Suprapubic skin (tissue), 4 donors: ENCODE measurements at regions not wholly inside any gene's neighbourhood (a gene's known extent, or its start where the extent isn't known, plus 50 kb on each side); places are given as distances from the start of the nearest gene placed in this dataset.

Experiments
- DNase-seq, 2 donors: peaks; one replicate each; pipeline ENCODE4 v3.0.0-alpha.2; 2019; ENCODE audit warnings: low spot score in 2 of 2
- H3K27ac ChIP-seq: fragments of 200-600 bp; sonication (generic); one replicate; pipeline ENCODE4 v1.5.1; 2019
- H3K27me3 ChIP-seq: fragments of 200-600 bp; sonication (generic); one replicate; pipeline ENCODE4 v1.5.1; 2019
- H3K36me3 ChIP-seq: fragments of 200-600 bp; sonication (generic); one replicate; pipeline ENCODE4 v1.5.1; 2019
- H3K4me1 ChIP-seq: fragments of 200-600 bp; sonication (generic); one replicate; pipeline ENCODE4 v1.5.1; 2019
- H3K4me3 ChIP-seq: fragments of 200-600 bp; sonication (generic); one replicate; pipeline ENCODE4 v1.5.1; 2019; ENCODE audit warnings: mild to moderate bottlenecking
- H3K9me3 ChIP-seq: fragments of 200-600 bp; sonication (generic); one replicate; pipeline ENCODE4 v1.5.1; 2019
- EP300 ChIP-seq: sonication (generic); formaldehyde crosslinking; IDR thresholded peaks from one replicate; pipeline ENCODE4 v1.6.1; 2017; ENCODE audit warnings: antibody characterized with exemption
- POLR2A ChIP-seq, 2 donors: fragments of 450-650 bp; IDR thresholded peaks; one replicate each; pipeline ENCODE4 v1.6.1; 2017; ENCODE audit warnings: antibody characterized with exemption in 2 of 2, mild to moderate bottlenecking in 2 of 2, moderate library complexity in 2 of 2
- POLR2AphosphoS5 ChIP-seq, 3 donors: sonication (generic); formaldehyde crosslinking; IDR thresholded peaks; one replicate each; pipeline ENCODE4 v1.6.1; 2017; ENCODE audit warnings: antibody characterized with exemption in 3 of 3
- WGBS: methylation state at CpG from one replicate; pipeline ENCODE4 v1.1.5; 2018; 5-methylcytosine and 5-hydroxymethylcytosine counted together
- TF ChIP-seq, protein P1 (sequence below), 2 donors: fragments of 200-600 bp in 1 of 2; fragments of 450-650 bp in 1 of 2; sonication (generic) in 1 of 2; IDR thresholded peaks; one replicate each; pipeline ENCODE4 v1.5.1; 2016 to 2019; ENCODE audit warnings: antibody characterized with exemption in 2 of 2, mild to moderate bottlenecking in 1 of 2, moderate library complexity in 1 of 2

DNA sequence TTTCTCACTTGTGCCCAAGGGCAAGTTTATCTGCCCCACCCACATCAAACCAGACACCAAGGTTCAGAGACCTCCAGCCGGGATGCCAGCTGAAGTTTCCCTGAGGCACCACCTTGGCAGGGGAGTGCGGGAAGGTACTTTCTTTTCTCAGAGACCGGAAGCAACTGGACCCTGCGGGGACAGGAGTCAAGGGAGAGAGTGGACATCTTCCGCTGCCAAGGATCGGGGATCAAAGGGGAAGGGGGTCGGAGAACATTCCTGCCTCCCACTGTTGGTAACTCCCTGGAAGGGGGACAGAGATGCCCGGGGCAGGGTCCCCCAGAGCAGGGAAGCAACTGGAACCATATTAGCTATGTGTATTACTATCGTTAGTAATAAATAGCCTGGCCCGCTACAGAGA lies 161.8 kb downstream of the DICER1 start:
- H3K27ac ChIP-seq = no peak overlapping the region
- no peak for DNase-seq
- no peaks in the 10 kb centered on the region for H3K9me3 ChIP-seq
- H3K4me1 ChIP-seq = no peaks in the 10 kb centered on the region
- 76% methylated on average over 10 of the region's 10 CpGs for WGBS
- H3K4me3 ChIP-seq = no peak overlapping the region
- H3K27me3 ChIP-seq = peaks cover 25% of the 10 kb centered on the region
- TF ChIP-seq POLR2A (IDR thresholded peaks at IDR 0.05) (no peak), EP300 (no peak), POLR2AphosphoS5 (IDR thresholded peaks at IDR 0.05) (no peak)
- TF ChIP-seq, protein P1, sequence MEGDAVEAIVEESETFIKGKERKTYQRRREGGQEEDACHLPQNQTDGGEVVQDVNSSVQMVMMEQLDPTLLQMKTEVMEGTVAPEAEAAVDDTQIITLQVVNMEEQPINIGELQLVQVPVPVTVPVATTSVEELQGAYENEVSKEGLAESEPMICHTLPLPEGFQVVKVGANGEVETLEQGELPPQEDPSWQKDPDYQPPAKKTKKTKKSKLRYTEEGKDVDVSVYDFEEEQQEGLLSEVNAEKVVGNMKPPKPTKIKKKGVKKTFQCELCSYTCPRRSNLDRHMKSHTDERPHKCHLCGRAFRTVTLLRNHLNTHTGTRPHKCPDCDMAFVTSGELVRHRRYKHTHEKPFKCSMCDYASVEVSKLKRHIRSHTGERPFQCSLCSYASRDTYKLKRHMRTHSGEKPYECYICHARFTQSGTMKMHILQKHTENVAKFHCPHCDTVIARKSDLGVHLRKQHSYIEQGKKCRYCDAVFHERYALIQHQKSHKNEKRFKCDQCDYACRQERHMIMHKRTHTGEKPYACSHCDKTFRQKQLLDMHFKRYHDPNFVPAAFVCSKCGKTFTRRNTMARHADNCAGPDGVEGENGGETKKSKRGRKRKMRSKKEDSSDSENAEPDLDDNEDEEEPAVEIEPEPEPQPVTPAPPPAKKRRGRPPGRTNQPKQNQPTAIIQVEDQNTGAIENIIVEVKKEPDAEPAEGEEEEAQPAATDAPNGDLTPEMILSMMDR (IDR thresholded peaks at IDR 0.05) = no peak
- H3K36me3 ChIP-seq = no peaks in the 10 kb centered on the region

DNA sequence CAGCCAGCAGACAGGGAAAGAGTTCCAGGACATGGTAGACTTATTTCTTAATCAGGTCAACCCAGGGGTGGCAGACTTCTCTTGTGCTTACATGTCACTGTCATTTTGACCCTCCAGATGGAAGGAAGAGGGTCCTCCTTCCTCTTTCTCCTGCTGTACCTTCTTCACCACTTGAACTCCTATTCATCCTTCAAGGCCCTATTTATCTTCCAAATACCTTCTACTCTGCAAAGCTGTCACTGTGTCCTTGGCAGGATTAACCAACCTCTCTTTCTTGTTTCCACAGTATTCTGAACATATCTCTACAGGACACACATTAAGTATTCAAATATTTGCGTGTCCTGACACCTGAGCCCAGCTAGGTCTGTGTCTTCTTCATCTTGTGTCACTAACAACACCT lies 163.1 kb downstream of the DICER1 start:
- Histone ChIP-seq H3K27ac (no peak overlapping the region), H3K4me3 (no peak overlapping the region), H3K27me3 (peaks cover 27% of the 10 kb centered on the region), H3K9me3 (no peaks in the 10 kb centered on the region), H3K4me1 (no peaks in the 10 kb centered on the region), H3K36me3 (no peaks in the 10 kb centered on the region)
- 95% methylated on average over 1 of the region's 1 CpG for WGBS
- TF ChIP-seq, protein P1 (IDR thresholded peaks at IDR 0.05) = no peak
- TF ChIP-seq POLR2AphosphoS5 (IDR thresholded peaks at IDR 0.05) = no peak
- TF ChIP-seq EP300 = no peak
- no peak for TF ChIP-seq POLR2A (IDR thresholded peaks at IDR 0.05)
- DNase-seq = no peak

DNA sequence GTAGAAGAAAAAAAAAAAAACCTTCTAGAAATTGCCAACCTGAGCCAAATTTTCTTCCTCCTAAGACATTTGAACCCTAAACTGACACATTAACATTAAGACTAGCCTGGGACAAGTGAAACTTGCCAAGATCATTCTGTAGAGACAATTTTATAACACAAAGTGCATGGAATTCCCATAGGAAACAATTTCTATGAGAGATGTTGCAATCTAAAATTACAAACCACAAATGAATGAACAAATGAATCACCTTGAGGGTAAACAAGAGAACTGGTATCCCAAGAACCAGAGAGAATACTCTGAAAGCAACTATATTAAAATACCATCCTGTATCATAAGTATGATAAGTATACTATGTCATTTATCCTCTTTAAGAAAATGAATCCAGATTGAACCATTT lies 165.3 kb downstream of the DICER1 start:
- Histone ChIP-seq H3K36me3 (no peaks in the 10 kb centered on the region), H3K9me3 (no peaks in the 10 kb centered on the region), H3K4me3 (no peak overlapping the region), H3K4me1 (no peaks in the 10 kb centered on the region), H3K27me3 (peaks cover 21% of the 10 kb centered on the region), H3K27ac (no peak overlapping the region)
- no peak for DNase-seq
- no peak for TF ChIP-seq POLR2A (IDR thresholded peaks at IDR 0.05)

DNA sequence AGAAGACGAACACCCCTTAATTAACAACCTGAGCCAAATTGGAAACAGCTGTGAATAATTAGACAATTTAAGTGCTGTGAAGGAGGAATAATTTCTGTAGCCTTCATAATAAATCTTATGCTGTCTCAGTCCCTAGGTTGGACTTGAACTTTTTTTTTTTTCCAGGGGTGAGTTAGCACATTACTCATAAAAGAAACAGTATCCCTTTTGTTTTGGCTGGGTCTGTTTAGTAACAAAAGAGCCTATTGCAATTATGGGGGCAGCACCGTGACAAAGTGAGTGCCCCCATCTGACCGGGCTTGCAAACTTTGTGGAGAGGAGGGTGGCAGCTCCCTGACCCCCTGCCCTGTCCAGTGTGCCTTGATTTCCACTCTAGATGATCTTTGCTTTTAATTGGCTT lies 167.4 kb downstream of the DICER1 start:
- H3K4me1 ChIP-seq = no peaks in the 10 kb centered on the region
- DNase-seq = no peak
- H3K9me3 ChIP-seq = no peaks in the 10 kb centered on the region
- no peak for TF ChIP-seq EP300
- no peak for TF ChIP-seq POLR2AphosphoS5 (IDR thresholded peaks at IDR 0.05)
- TF ChIP-seq POLR2A (IDR thresholded peaks at IDR 0.05) = no peak
- TF ChIP-seq, protein P1 (IDR thresholded peaks at IDR 0.05) = no peak
- H3K27me3 ChIP-seq = peaks cover 6% of the 10 kb centered on the region
- WGBS = 42% methylated on average over 3 of the region's 3 CpGs
- no peaks in the 10 kb centered on the region for H3K36me3 ChIP-seq
- H3K4me3 ChIP-seq = no peak overlapping the region
- no peak overlapping the region for H3K27ac ChIP-seq

DNA sequence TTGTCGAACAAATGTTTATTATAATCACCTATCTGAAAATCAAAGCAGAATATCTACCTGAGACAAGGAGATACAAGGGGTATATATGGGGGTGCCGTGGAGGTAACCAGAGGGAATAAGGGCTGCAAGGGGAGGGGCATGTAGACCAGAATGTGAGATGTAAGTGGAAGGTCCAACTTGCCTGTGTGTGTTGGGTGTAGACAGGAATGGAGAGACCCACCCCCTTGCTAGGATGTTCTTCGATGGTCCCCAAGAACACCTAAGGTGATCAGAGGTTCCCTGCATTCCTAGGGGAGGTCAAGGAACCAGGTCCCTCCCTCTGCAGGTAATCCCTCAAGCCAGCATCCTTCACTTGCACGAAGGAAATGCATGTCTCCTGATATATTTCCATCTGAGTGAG lies 167.9 kb downstream of the DICER1 start:
- no peak overlapping the region for H3K27ac ChIP-seq
- WGBS = 75% methylated on average over 4 of the region's 4 CpGs
- H3K4me3 ChIP-seq = no peak overlapping the region
- H3K4me1 ChIP-seq = no peaks in the 10 kb centered on the region
- H3K27me3 ChIP-seq = peaks cover 4% of the 10 kb centered on the region
- H3K9me3 ChIP-seq = no peaks in the 10 kb centered on the region
- TF ChIP-seq, protein P1 (IDR thresholded peaks at IDR 0.05) = no peak
- no peak for TF ChIP-seq POLR2A (IDR thresholded peaks at IDR 0.05)
- TF ChIP-seq EP300 = no peak
- TF ChIP-seq POLR2AphosphoS5 (IDR thresholded peaks at IDR 0.05) = no peak
- no peak for DNase-seq
- no peaks in the 10 kb centered on the region for H3K36me3 ChIP-seq

DNA sequence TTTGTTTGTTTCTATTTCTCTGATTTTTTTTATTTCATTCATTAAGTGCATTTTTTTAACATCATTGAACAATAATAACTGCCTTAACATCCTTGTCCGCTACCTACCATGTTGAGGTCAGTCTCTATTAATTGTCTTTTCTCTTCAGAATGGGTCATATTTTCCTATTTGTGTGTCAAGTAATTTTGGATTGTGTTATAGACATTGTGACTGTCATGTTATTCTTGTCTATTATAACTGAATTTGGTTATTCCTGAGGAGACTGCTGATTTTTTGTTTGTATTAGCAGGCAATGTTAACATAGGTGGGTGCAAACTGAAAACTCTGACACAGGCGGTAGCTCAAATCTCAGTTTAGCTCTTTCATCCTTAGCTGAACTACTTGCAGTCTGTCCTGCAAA lies 169.9 kb downstream of the DICER1 start:
- 95% methylated on average over 2 of the region's 2 CpGs for WGBS
- Histone ChIP-seq H3K9me3 (no peaks in the 10 kb centered on the region), H3K4me1 (no peaks in the 10 kb centered on the region), H3K4me3 (no peak overlapping the region), H3K36me3 (no peaks in the 10 kb centered on the region), H3K27ac (no peak overlapping the region), H3K27me3 (peaks cover 4% of the 10 kb centered on the region)
- no peak for DNase-seq
- TF ChIP-seq POLR2AphosphoS5 (IDR thresholded peaks at IDR 0.05) (no peak), POLR2A (IDR thresholded peaks at IDR 0.05) (no peak), EP300 (no peak)
- TF ChIP-seq, protein P1 (IDR thresholded peaks at IDR 0.05) = no peak
